Parathyroid adenoma (tissue), 2 donors: ENCODE measurements at regions not wholly inside any gene's neighbourhood (a gene's known extent, or its start where the extent isn't known, plus 50 kb on each side); places are given as distances from the start of the nearest gene placed in this dataset.

ENCODE experiments used
- H2AFZ ChIP-seq: fragments of 300-600 bp; sonication (generic); one replicate; pipeline ENCODE4 v1.7.0; 2017; ENCODE audit warnings: antibody characterized with exemption, mild to moderate bottlenecking
- H3K27ac ChIP-seq: fragments of 300-600 bp; sonication (generic); one replicate; pipeline ENCODE4 v1.7.0; 2017
- H3K27me3 ChIP-seq: fragments of 300-600 bp; sonication (generic); one replicate; pipeline ENCODE4 v1.7.0; 2017; ENCODE audit warnings: low read length; ENCODE audit not compliant: control insufficient read depth, insufficient read depth
- H3K36me3 ChIP-seq: fragments of 300-600 bp; sonication (generic); one replicate; pipeline ENCODE4 v1.7.0; 2017; ENCODE audit warnings: low read length; ENCODE audit not compliant: control insufficient read depth, insufficient read depth
- H3K4me1 ChIP-seq: fragments of 300-600 bp; sonication (generic); one replicate; pipeline ENCODE4 v1.7.0; 2017; ENCODE audit warnings: control low read depth
- H3K4me2 ChIP-seq: fragments of 300-600 bp; sonication (generic); one replicate; pipeline ENCODE4 v1.7.0; 2017; ENCODE audit warnings: low read length
- H3K4me3 ChIP-seq: fragments of 300-600 bp; sonication (generic); one replicate; pipeline ENCODE4 v1.7.0; 2017; ENCODE audit warnings: low read depth, low read length
- H3K79me2 ChIP-seq: fragments of 300-600 bp; sonication (generic); one replicate; pipeline ENCODE4 v1.7.0; 2017; ENCODE audit warnings: control low read depth
- H3K9ac ChIP-seq: fragments of 300-600 bp; sonication (generic); one replicate; pipeline ENCODE4 v1.7.0; 2017; ENCODE audit warnings: mild to moderate bottlenecking
- H3K9me3 ChIP-seq: fragments of 300-600 bp; sonication (generic); one replicate; pipeline ENCODE4 v1.7.0; 2017; ENCODE audit warnings: low read length; ENCODE audit not compliant: control insufficient read depth
- TF ChIP-seq, protein P1 (sequence below): fragments of 300-600 bp; sonication (generic); IDR thresholded peaks from one replicate; pipeline ENCODE4 v1.7.0; 2017; ENCODE audit warnings: antibody characterized with exemption, mild to moderate bottlenecking
- donor health status: primary hyperparathyroidism.

DNA sequence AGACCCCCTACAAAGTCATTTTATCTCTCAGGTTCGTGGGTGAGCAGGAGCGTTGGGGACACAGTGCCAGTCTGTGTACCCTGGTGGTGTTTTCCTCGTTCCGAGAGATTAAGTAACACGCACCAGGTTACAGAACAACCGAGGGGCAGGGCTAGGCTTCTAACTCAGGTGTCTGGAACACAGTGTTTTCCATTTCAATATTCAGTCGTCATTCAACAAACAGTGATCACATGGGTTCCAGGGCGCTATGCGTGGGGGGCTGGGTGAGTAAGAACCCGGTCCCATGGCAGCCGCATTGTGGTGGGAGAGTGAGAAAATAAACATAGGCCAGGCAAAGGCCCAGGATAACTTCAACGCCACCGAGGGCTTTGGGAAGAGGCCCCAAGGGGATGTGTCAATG, 55.9 kb upstream of the RNU6ATAC start:
- Histone ChIP-seq H3K27ac (no peak overlapping the region), H3K4me1 (peaks cover 9% of the 10 kb centered on the region), H3K4me3 (no peak overlapping the region), H3K27me3 (no peaks in the 10 kb centered on the region), H3K4me2 (no peak overlapping the region), H3K9me3 (no peaks in the 10 kb centered on the region), H3K9ac (no peak overlapping the region), H3K36me3 (no peaks in the 10 kb centered on the region), H3K79me2 (no peaks in the 10 kb centered on the region), H2AFZ (no peak overlapping the region)
- TF ChIP-seq, protein P1, sequence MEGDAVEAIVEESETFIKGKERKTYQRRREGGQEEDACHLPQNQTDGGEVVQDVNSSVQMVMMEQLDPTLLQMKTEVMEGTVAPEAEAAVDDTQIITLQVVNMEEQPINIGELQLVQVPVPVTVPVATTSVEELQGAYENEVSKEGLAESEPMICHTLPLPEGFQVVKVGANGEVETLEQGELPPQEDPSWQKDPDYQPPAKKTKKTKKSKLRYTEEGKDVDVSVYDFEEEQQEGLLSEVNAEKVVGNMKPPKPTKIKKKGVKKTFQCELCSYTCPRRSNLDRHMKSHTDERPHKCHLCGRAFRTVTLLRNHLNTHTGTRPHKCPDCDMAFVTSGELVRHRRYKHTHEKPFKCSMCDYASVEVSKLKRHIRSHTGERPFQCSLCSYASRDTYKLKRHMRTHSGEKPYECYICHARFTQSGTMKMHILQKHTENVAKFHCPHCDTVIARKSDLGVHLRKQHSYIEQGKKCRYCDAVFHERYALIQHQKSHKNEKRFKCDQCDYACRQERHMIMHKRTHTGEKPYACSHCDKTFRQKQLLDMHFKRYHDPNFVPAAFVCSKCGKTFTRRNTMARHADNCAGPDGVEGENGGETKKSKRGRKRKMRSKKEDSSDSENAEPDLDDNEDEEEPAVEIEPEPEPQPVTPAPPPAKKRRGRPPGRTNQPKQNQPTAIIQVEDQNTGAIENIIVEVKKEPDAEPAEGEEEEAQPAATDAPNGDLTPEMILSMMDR = no peak

DNA sequence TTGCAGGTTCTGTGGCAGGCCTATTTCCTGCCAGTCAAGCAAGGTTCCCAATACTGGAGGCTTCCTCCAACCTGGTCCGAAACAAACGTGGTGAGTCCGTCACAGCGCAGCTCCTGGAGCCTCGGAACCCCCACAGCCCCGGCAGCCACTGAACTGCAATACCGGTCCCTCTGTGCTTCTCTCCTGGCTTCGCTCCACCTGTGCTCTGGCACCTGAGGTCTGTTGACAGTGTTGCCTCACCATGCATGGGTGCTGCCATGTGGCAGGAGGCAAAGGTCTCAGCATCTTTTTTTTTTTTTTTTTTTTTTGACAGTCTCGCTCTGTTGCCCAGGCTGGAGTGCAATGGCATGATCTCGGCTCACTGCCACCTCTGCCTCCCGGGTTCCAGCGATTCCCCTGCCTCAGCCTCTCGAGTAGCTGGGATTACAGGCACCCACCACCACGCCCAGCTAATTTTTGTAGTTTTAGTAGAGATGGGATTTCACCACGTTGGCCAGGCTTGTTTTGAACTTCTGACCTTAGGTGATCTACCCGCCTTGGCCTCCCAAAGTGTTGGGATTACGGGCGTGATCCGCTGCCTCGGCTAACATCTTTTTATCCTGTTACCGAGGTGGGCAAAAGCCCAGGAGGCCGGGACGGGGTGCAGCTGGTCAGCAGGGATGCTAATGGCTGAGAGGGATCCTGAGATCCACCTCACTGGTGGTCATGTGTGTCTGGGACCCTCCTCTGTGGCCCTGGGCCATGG, 57.1 kb upstream of the RNU6ATAC start:
- no peak overlapping the region for H3K4me2 ChIP-seq
- H3K27ac ChIP-seq = no peak overlapping the region
- H3K9me3 ChIP-seq = no peaks in the 10 kb centered on the region
- no peak overlapping the region for H3K4me3 ChIP-seq
- no peaks in the 10 kb centered on the region for H3K27me3 ChIP-seq
- no peaks in the 10 kb centered on the region for H3K36me3 ChIP-seq
- H2AFZ ChIP-seq = no peak overlapping the region
- no peak overlapping the region for H3K9ac ChIP-seq
- H3K79me2 ChIP-seq = no peaks in the 10 kb centered on the region
- TF ChIP-seq, protein P1 = no peak
- no peaks in the 10 kb centered on the region for H3K4me1 ChIP-seq

DNA sequence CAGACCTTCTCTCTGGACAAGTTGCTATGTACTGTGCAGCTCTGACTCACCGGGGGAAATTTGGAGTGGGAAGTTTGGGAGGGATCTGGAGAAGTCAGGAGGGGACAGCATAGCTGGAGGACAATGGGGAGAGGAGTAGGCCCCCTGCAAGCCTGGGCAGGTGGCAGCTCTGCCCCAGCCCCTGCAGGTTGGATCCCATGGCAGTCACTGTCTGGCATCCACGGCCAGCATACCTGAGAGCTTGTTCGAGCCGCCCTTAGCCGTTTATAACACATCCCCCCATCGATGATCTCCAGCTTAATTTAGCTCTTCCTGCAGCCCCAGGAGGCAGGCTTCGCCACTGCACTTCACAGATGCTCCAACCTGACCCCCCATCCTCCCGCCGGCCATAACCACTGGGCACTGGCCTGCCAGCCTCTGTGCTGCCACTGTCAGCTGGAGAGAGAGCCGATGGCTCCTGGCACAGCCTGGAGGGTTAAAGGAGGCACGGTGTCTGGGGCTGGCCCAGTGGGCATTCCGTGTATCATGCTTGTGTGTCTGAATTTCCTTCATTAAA, 57.7 kb upstream of the RNU6ATAC start:
- no peak overlapping the region for H3K9ac ChIP-seq
- H3K4me3 ChIP-seq = no peak overlapping the region
- no peaks in the 10 kb centered on the region for H3K36me3 ChIP-seq
- no peaks in the 10 kb centered on the region for H3K4me1 ChIP-seq
- TF ChIP-seq, protein P1 = no peak
- H3K27ac ChIP-seq = no peak overlapping the region
- no peak overlapping the region for H3K4me2 ChIP-seq
- H3K9me3 ChIP-seq = no peaks in the 10 kb centered on the region
- H3K27me3 ChIP-seq = no peaks in the 10 kb centered on the region
- H3K79me2 ChIP-seq = no peaks in the 10 kb centered on the region
- H2AFZ ChIP-seq = no peak overlapping the region

DNA sequence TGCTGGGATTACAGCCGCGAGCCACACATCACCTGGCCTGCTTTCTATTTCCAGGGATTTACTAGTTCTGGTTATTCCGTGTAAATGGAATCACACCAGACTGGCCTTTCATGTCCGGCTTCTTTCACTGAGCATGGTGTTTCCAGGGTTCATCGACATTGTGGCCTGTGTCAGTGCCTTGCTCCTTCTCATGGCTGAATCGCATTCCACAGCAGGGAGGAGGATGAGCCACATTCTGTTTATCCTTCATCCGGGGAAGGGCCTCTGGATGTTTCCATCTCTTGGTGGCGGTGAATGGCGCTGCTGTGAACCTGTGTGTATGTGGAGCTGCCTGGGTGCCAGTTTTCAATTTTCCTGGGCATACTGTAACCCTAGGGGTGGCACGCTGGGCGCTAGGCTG, 58.7 kb upstream of the RNU6ATAC start:
- Histone ChIP-seq H3K9ac (no peak overlapping the region), H3K4me2 (no peak overlapping the region), H3K27ac (no peak overlapping the region), H3K79me2 (no peaks in the 10 kb centered on the region), H3K36me3 (no peaks in the 10 kb centered on the region), H3K4me3 (no peak overlapping the region), H3K9me3 (no peaks in the 10 kb centered on the region), H3K27me3 (no peaks in the 10 kb centered on the region), H3K4me1 (no peaks in the 10 kb centered on the region), H2AFZ (no peak overlapping the region)
- TF ChIP-seq, protein P1 = no peak
